SH-SY5Y (cell line): ENCODE measurements at regions not wholly inside any gene's neighbourhood (a gene's known extent, or its start where the extent isn't known, plus 50 kb on each side); places are given as distances from the start of the nearest gene placed in this dataset.

Source experiments
- GATA2 ChIP-seq: IDR thresholded peaks from 2 replicates; pipeline ENCODE4 v1.6.1; 2011; ENCODE audit warnings: mild to moderate bottlenecking, low read depth, low read length
- GATA3 ChIP-seq: IDR thresholded peaks from 2 replicates; pipeline ENCODE4 v1.6.1; 2011; ENCODE audit warnings: low read depth, mild to moderate bottlenecking, low read length, moderate library complexity

GRCh38 chr11:116233561-116233960, 539.2 kb downstream of the BUD13 start:
- TF ChIP-seq GATA2 = no peak
- no peak for TF ChIP-seq GATA3
